Trophoblast cell (in vitro differentiated cells and primary cell): ENCODE measurements at regions not wholly inside any gene's neighbourhood (a gene's known extent, or its start where the extent isn't known, plus 50 kb on each side); places are given as distances from the start of the nearest gene placed in this dataset.

Source experiments
- DNase-seq, 2 donors: peaks; one replicate each; pipeline ENCODE4 v3.0.0-alpha.2; 2016
- H2AFZ ChIP-seq: 2 replicates; pipeline ENCODE4 v1.6.1; 2013; ENCODE audit warnings: low read length, moderate library complexity, mild to moderate bottlenecking; ENCODE audit not compliant: insufficient read depth, poor library complexity
- H2AK5ac ChIP-seq: 2 replicates; pipeline ENCODE4 v1.6.1; 2013; ENCODE audit warnings: mild to moderate bottlenecking, low read length
- H2BK120ac ChIP-seq: 2 replicates; pipeline ENCODE4 v1.6.1; 2013; ENCODE audit warnings: low read length, mild to moderate bottlenecking, moderate library complexity; ENCODE audit not compliant: insufficient read depth, poor library complexity
- H2BK12ac ChIP-seq: 2 replicates; pipeline ENCODE4 v1.6.1; 2013; ENCODE audit warnings: mild to moderate bottlenecking, low read length, moderate library complexity
- H2BK5ac ChIP-seq: 2 replicates; pipeline ENCODE4 v1.6.1; 2013; ENCODE audit warnings: low read length, low read depth, moderate library complexity, mild to moderate bottlenecking; ENCODE audit not compliant: poor library complexity
- H3K14ac ChIP-seq: 2 replicates; pipeline ENCODE4 v1.6.1; 2013; ENCODE audit warnings: mild to moderate bottlenecking, low read length
- H3K18ac ChIP-seq: 2 replicates; pipeline ENCODE4 v1.6.1; 2013; ENCODE audit warnings: mild to moderate bottlenecking, low read length
- H3K23ac ChIP-seq: 2 replicates; pipeline ENCODE4 v1.6.1; 2013; ENCODE audit warnings: low read length
- H3K27ac ChIP-seq: 2 replicates; pipeline ENCODE4 v1.5.1; 2013; ENCODE audit warnings: low read depth, mild to moderate bottlenecking, inconsistent platforms, low read length, moderate library complexity
- H3K27me3 ChIP-seq: 2 replicates; pipeline ENCODE4 v1.6.1; 2013; ENCODE audit warnings: inconsistent platforms, mild to moderate bottlenecking, low read length, moderate library complexity; ENCODE audit not compliant: insufficient read depth
- H3K36me3 ChIP-seq, 2 experiments: 1 replicate in 1 of 2; 2 replicates in 1 of 2; pipeline ENCODE4 v1.6.1; 2013; ENCODE audit warnings: low read length in 2 of 2, mild to moderate bottlenecking in 2 of 2, moderate library complexity in 1 of 2; ENCODE audit not compliant: insufficient read depth in 2 of 2, control insufficient read depth in 1 of 2
- H3K4ac ChIP-seq: 2 replicates; pipeline ENCODE4 v1.6.1; 2013; ENCODE audit warnings: low read depth, mild to moderate bottlenecking, low read length, moderate library complexity
- H3K4me1 ChIP-seq, 2 experiments: 1 replicate in 1 of 2; 2 replicates in 1 of 2; pipeline ENCODE4 v1.6.1; 2013; ENCODE audit warnings: low read length in 2 of 2, mild to moderate bottlenecking in 2 of 2, moderate library complexity in 1 of 2; ENCODE audit not compliant: insufficient read depth in 2 of 2, control insufficient read depth in 1 of 2
- H3K4me2 ChIP-seq: 2 replicates; pipeline ENCODE4 v1.6.1; 2013; ENCODE audit warnings: inconsistent platforms, mild to moderate bottlenecking, low read length, moderate library complexity
- H3K4me3 ChIP-seq: 2 replicates; pipeline ENCODE4 v1.5.1; 2013; ENCODE audit warnings: mild to moderate bottlenecking, low read depth, low read length, inconsistent platforms
- H3K79me1 ChIP-seq: one replicate; pipeline ENCODE4 v1.6.1; 2013; ENCODE audit warnings: low read length
- H3K79me2 ChIP-seq: 2 replicates; pipeline ENCODE4 v1.6.1; 2013; ENCODE audit warnings: low read length, mild to moderate bottlenecking; ENCODE audit not compliant: control insufficient read depth, insufficient read depth, poor library complexity
- H3K9ac ChIP-seq: 2 replicates; pipeline ENCODE4 v1.6.1; 2013; ENCODE audit warnings: mild to moderate bottlenecking, low read length
- H3K9me3 ChIP-seq: 2 replicates; pipeline ENCODE4 v1.6.1; 2013; ENCODE audit warnings: low read depth, mild to moderate bottlenecking, control low read depth, inconsistent platforms, low read length; ENCODE audit not compliant: insufficient read depth
- H4K12ac ChIP-seq: 2 replicates; pipeline ENCODE4 v1.6.1; 2013; ENCODE audit warnings: low read depth, mild to moderate bottlenecking, low read length, moderate library complexity
- H4K8ac ChIP-seq: 2 replicates; pipeline ENCODE4 v1.6.1; 2013; ENCODE audit warnings: low read depth, mild to moderate bottlenecking, low read length, moderate library complexity
- H4K91ac ChIP-seq: one replicate; pipeline ENCODE4 v1.6.1; 2013; ENCODE audit warnings: low read depth, mild to moderate bottlenecking, low read length, moderate library complexity
- WGBS: extraction: QIAGEN DNeasy Blood & Tissue Kit; methylation state at CpG from one replicate; pipeline ENCODE4 v1.1.7; 2013; ENCODE audit warnings: missing lambda C conversion rate; ENCODE audit not compliant: insufficient read length, insufficient coverage; ENCODE audit errors: extremely low coverage; 5-methylcytosine and 5-hydroxymethylcytosine counted together

GRCh38 chr15:97236140-97236539, 724.4 kb upstream of the ARRDC4 start:
- H3K9me3 ChIP-seq, result peaks cover 2% of the 10 kb centered on the region
- H3K14ac ChIP-seq, result no peak overlapping the region
- H3K27ac ChIP-seq, result no peak overlapping the region
- no peak overlapping the region for H3K4ac ChIP-seq
- no peak overlapping the region for H2BK12ac ChIP-seq
- no peak overlapping the region for H4K8ac ChIP-seq
- no peak overlapping the region for H3K23ac ChIP-seq
- no peaks in the 10 kb centered on the region for H3K36me3 ChIP-seq
- H3K27me3 ChIP-seq, result no peaks in the 10 kb centered on the region
- no peak overlapping the region for H3K9ac ChIP-seq
- H4K91ac ChIP-seq, result no peak overlapping the region
- H4K12ac ChIP-seq, result no peak overlapping the region
- H3K79me1 ChIP-seq, result no peaks in the 10 kb centered on the region
- H2AK5ac ChIP-seq, result no peak overlapping the region
- no peak overlapping the region for H3K18ac ChIP-seq
- no peak overlapping the region for H2AFZ ChIP-seq
- H3K4me3 ChIP-seq, result no peak overlapping the region
- H3K4me2 ChIP-seq, result no peak overlapping the region
- H2BK5ac ChIP-seq, result no peak overlapping the region
- H3K79me2 ChIP-seq, result no peaks in the 10 kb centered on the region
- DNase-seq, result no peak
- H3K4me1 ChIP-seq, result no peaks in the 10 kb centered on the region
- no CpG with 5 or more reads among the region's 5 CpGs for WGBS
- H2BK120ac ChIP-seq, result no peak overlapping the region

GRCh38 chr15:97237160-97237559, 723.3 kb upstream of the ARRDC4 start:
- WGBS, result no CpG with 5 or more reads among the region's 6 CpGs
- H3K23ac ChIP-seq, result no peak overlapping the region
- H3K18ac ChIP-seq, result no peak overlapping the region
- H3K4me3 ChIP-seq, result no peak overlapping the region
- H4K91ac ChIP-seq, result no peak overlapping the region
- H2BK5ac ChIP-seq, result no peak overlapping the region
- H2BK120ac ChIP-seq, result no peak overlapping the region
- no peak for DNase-seq
- no peaks in the 10 kb centered on the region for H3K79me2 ChIP-seq
- H3K9ac ChIP-seq, result no peak overlapping the region
- H3K4me2 ChIP-seq, result no peak overlapping the region
- H4K8ac ChIP-seq, result no peak overlapping the region
- no peak overlapping the region for H3K27ac ChIP-seq
- H3K79me1 ChIP-seq, result no peaks in the 10 kb centered on the region
- H2BK12ac ChIP-seq, result no peak overlapping the region
- H3K27me3 ChIP-seq, result no peaks in the 10 kb centered on the region
- no peak overlapping the region for H2AK5ac ChIP-seq
- no peaks in the 10 kb centered on the region for H3K4me1 ChIP-seq
- H3K9me3 ChIP-seq, result peaks cover 2% of the 10 kb centered on the region
- no peaks in the 10 kb centered on the region for H3K36me3 ChIP-seq
- H3K4ac ChIP-seq, result no peak overlapping the region
- no peak overlapping the region for H4K12ac ChIP-seq
- no peak overlapping the region for H3K14ac ChIP-seq
- H2AFZ ChIP-seq, result no peak overlapping the region

GRCh38 chr15:97248376-97248775, 712.1 kb upstream of the ARRDC4 start:
- Histone ChIP-seq H3K4ac (no peak overlapping the region), H3K9me3 (no peaks in the 10 kb centered on the region), H2BK5ac (no peak overlapping the region), H3K4me2 (no peak overlapping the region), H3K4me3 (no peak overlapping the region), H2BK120ac (no peak overlapping the region), H3K4me1 (no peaks in the 10 kb centered on the region), H4K91ac (no peak overlapping the region), H4K8ac (no peak overlapping the region), H3K9ac (no peak overlapping the region), H3K36me3 (no peaks in the 10 kb centered on the region), H2AFZ (no peak overlapping the region), H3K27ac (no peak overlapping the region), H2BK12ac (no peak overlapping the region), H3K27me3 (no peaks in the 10 kb centered on the region), H4K12ac (no peak overlapping the region), H3K18ac (no peak overlapping the region), H3K23ac (no peak overlapping the region), H2AK5ac (no peak overlapping the region), H3K79me2 (no peaks in the 10 kb centered on the region), H3K79me1 (no peaks in the 10 kb centered on the region), H3K14ac (no peak overlapping the region)
- no CpG with 5 or more reads among the region's 1 CpG for WGBS
- DNase-seq, result no peak

GRCh38 chr15:97259943-97260342, 700.6 kb upstream of the ARRDC4 start:
- no peaks in the 10 kb centered on the region for H3K79me2 ChIP-seq
- H3K4me1 ChIP-seq, result no peaks in the 10 kb centered on the region
- no peak overlapping the region for H3K4me3 ChIP-seq
- no peaks in the 10 kb centered on the region for H3K79me1 ChIP-seq
- no peak overlapping the region for H3K9ac ChIP-seq
- H3K36me3 ChIP-seq, result no peaks in the 10 kb centered on the region
- no peak overlapping the region for H2BK5ac ChIP-seq
- no peak overlapping the region for H3K4me2 ChIP-seq
- no peak overlapping the region for H4K8ac ChIP-seq
- H3K18ac ChIP-seq, result no peak overlapping the region
- no peak overlapping the region for H2AK5ac ChIP-seq
- WGBS, result no CpG with 5 or more reads among the region's 3 CpGs
- H2BK120ac ChIP-seq, result no peak overlapping the region
- DNase-seq, result no peak
- H3K27ac ChIP-seq, result no peak overlapping the region
- H2BK12ac ChIP-seq, result no peak overlapping the region
- no peak overlapping the region for H2AFZ ChIP-seq
- no peaks in the 10 kb centered on the region for H3K9me3 ChIP-seq
- H4K12ac ChIP-seq, result no peak overlapping the region
- H3K4ac ChIP-seq, result no peak overlapping the region
- H3K14ac ChIP-seq, result no peak overlapping the region
- H4K91ac ChIP-seq, result no peak overlapping the region
- H3K23ac ChIP-seq, result no peak overlapping the region
- H3K27me3 ChIP-seq, result no peaks in the 10 kb centered on the region
